ENCODE measurements at regions not wholly inside any gene's neighbourhood (a gene's known extent, or its start where the extent isn't known, plus 50 kb on each side); places are given as distances from the start of the nearest gene placed in this dataset.

GRCh38 chr18:60987963-60988362 is 345.3 kb upstream of the CDH20 start:
- no peak for TF ChIP-seq SUZ12 (IDR thresholded peaks at IDR 0.05; ENCODE audit: low read length)
- no peak for TF ChIP-seq TBP (IDR thresholded peaks at IDR 0.05; ENCODE audit: low read depth, low read length)
- TF ChIP-seq CTCF (IDR thresholded peaks at IDR 0.05; ENCODE audit: control extremely low read depth in 1 of 3, insufficient read depth in 1 of 3, low read depth in 1 of 3, low read length in 3 of 3) = no peak
- no peak for TF ChIP-seq POLR2A (IDR thresholded peaks at IDR 0.05; ENCODE audit: control extremely low read depth in 1 of 2, low read depth in 2 of 2, low read length in 2 of 2)
- no peak for TF ChIP-seq BCL11A (IDR thresholded peaks at IDR 0.05; ENCODE audit: low read depth in 2 of 2, low read length in 2 of 2)
- TF ChIP-seq SP1 (IDR thresholded peaks at IDR 0.05; ENCODE audit: low read depth, low read length) = no peak
- TF ChIP-seq TAF1 (IDR thresholded peaks at IDR 0.05; ENCODE audit: low read depth, low read length) = no peak
- TF ChIP-seq ATF2 (IDR thresholded peaks at IDR 0.05; ENCODE audit: low read length) = no peak
- TF ChIP-seq EZH2 (IDR thresholded peaks at IDR 0.05; ENCODE audit: low read depth, low read length, severe bottlenecking) = no peak
- TF ChIP-seq ZNF274 (IDR thresholded peaks at IDR 0.05; ENCODE audit: borderline replicate concordance, extremely low read depth, low read length) = no peak
- no peak for TF ChIP-seq NANOG (IDR thresholded peaks at IDR 0.05; ENCODE audit: insufficient read depth, low read depth, low read length, poor library complexity, severe bottlenecking)
- TF ChIP-seq CHD2 (IDR thresholded peaks at IDR 0.05; ENCODE audit: low read length) = no peak
- TF ChIP-seq JUND (IDR thresholded peaks at IDR 0.05; ENCODE audit: low read length) = no peak
- no peak for TF ChIP-seq CREB1 (IDR thresholded peaks at IDR 0.05)

Data from H1 (cell line).